SK-N-SH (cell line): ENCODE measurements at regions not wholly inside any gene's neighbourhood (a gene's known extent, or its start where the extent isn't known, plus 50 kb on each side); places are given as distances from the start of the nearest gene placed in this dataset.

Experiments used
- CTCF ChIA-PET: fragments of 300-600, 350-600 bp; formaldehyde crosslinking; extraction: SDS; loops from one replicate; lab custom pipeline; 2021; lab: Yijun Ruan, JAX
- POLR2A ChIA-PET: fragments of 350-600 bp; sonication (Branson Sonifier 250); formaldehyde crosslinking; extraction: SDS; loops from one replicate; lab custom pipeline; 2020; ENCODE audit warnings: antibody characterized with exemption, inconsistent platforms; lab: Yijun Ruan, JAX
- DNase-seq: peaks from one replicate; pipeline ENCODE4 v3.0.0; 2012
- H2AFZ ChIP-seq: fragments of 200-600 bp; sonication (generic); 2 replicates; pipeline ENCODE4 v1.8.1; 2016; ENCODE audit warnings: antibody characterized with exemption, mild to moderate bottlenecking, low read depth
- H3F3A ChIP-seq: fragments of 200-600 bp; sonication (generic); replicated peaks from 2 replicates; pipeline ENCODE3; 2016; ENCODE audit warnings: antibody characterized with exemption, mild to moderate bottlenecking; ENCODE audit not compliant: insufficient read depth
- H3K27ac ChIP-seq, 2 experiments: fragments of 200-500 bp in 1 of 2; fragments of 200-600 bp in 1 of 2; sonication (Bioruptor generic) in 1 of 2; sonication (generic), shearing (Covaris generic) in 1 of 2; 2 replicates each; pipeline versions ENCODE4 v1.5.1 to v1.6.1; 2014 to 2016; ENCODE audit warnings: low read depth in 2 of 2, inconsistent platforms in 1 of 2, low read length in 1 of 2, mild to moderate bottlenecking in 1 of 2, mixed read lengths in 1 of 2
- H3K27me3 ChIP-seq: fragments of 200-600 bp; sonication (generic), shearing (Covaris generic); 2 replicates; pipeline ENCODE4 v1.6.1; 2016; ENCODE audit warnings: mixed run types; ENCODE audit not compliant: insufficient read depth
- H3K36me3 ChIP-seq, 2 experiments: fragments of 200-500 bp in 1 of 2; fragments of 200-600 bp in 1 of 2; sonication (Bioruptor generic) in 1 of 2; sonication (generic) in 1 of 2; replicated peaks in 1 of 2; 2 replicates each; pipeline versions ENCODE3 to v1.5.1; 2014 to 2016; ENCODE audit warnings: low read length in 1 of 2, mild to moderate bottlenecking in 1 of 2; ENCODE audit not compliant: insufficient read depth in 2 of 2, control insufficient read depth in 1 of 2
- H3K4me1 ChIP-seq, 2 experiments: fragments of 200-500 bp in 1 of 2; fragments of 200-600 bp in 1 of 2; sonication (Bioruptor generic) in 1 of 2; sonication (generic), shearing (Covaris generic) in 1 of 2; 2 replicates each; pipeline versions ENCODE4 v1.5.1 to v1.6.1; 2014 to 2016; ENCODE audit warnings: low read depth in 1 of 2, low read length in 1 of 2, mixed run types in 1 of 2; ENCODE audit not compliant: insufficient read depth in 2 of 2, control insufficient read depth in 1 of 2
- H3K4me2 ChIP-seq: fragments of 200-600 bp; sonication (generic), shearing (Covaris generic); 2 replicates; pipeline ENCODE4 v1.6.1; 2017; ENCODE audit warnings: mixed run types
- H3K4me3 ChIP-seq, 2 experiments: fragments of 200-500 bp in 1 of 2; fragments of 200-600 bp in 1 of 2; sonication (Bioruptor generic) in 1 of 2; sonication (generic), shearing (Covaris generic) in 1 of 2; 2 replicates each; pipeline versions ENCODE4 v1.5.1 to v1.8.1; 2014 to 2016; ENCODE audit warnings: low read depth in 2 of 2, inconsistent platforms in 1 of 2, low read length in 1 of 2, mild to moderate bottlenecking in 1 of 2, mixed read lengths in 1 of 2, moderate library complexity in 1 of 2
- H3K79me2 ChIP-seq: fragments of 200-600 bp; sonication (generic); 2 replicates; pipeline ENCODE4 v1.8.1; 2017; ENCODE audit warnings: mild to moderate bottlenecking; ENCODE audit not compliant: insufficient read depth
- H3K9ac ChIP-seq: fragments of 200-600 bp; sonication (generic); 2 replicates; pipeline ENCODE4 v1.6.1; 2017; ENCODE audit warnings: mixed run types
- H3K9me2 ChIP-seq: fragments of 200-600 bp; sonication (generic); 2 replicates; pipeline ENCODE4 v1.6.1; 2017; ENCODE audit warnings: mixed run types
- H3K9me3 ChIP-seq: fragments of 200-600 bp; sonication (generic); 2 replicates; pipeline ENCODE4 v1.6.1; 2017; ENCODE audit warnings: mixed run types, mild to moderate bottlenecking, moderate library complexity
- H4K20me1 ChIP-seq: fragments of 200-600 bp; sonication (generic); 2 replicates; pipeline ENCODE4 v1.6.1; 2017; ENCODE audit warnings: mild to moderate bottlenecking, mixed run types; ENCODE audit not compliant: insufficient read depth
- CHD2 ChIP-seq: fragments of 150-350 bp; IDR thresholded peaks from 2 replicates; pipeline ENCODE4 v1.6.1; 2018; ENCODE audit warnings: low read length; ENCODE audit not compliant: partially characterized antibody
- EZH2phosphoT487 ChIP-seq: fragments of 200-600 bp; sonication (generic); IDR thresholded peaks from 2 replicates; pipeline ENCODE4 v1.6.1; 2017; ENCODE audit warnings: low read depth, mixed run types, mild to moderate bottlenecking, antibody characterized with exemption, moderate library complexity, borderline replicate concordance
- FOSL2 ChIP-seq: IDR thresholded peaks from 2 replicates; pipeline ENCODE4 v1.4.0; 2012; ENCODE audit warnings: low read depth, mild to moderate bottlenecking, moderate library complexity, borderline replicate concordance
- GABPA ChIP-seq: IDR thresholded peaks from 2 replicates; pipeline ENCODE4 v1.4.0; 2012; ENCODE audit warnings: low read depth, mild to moderate bottlenecking
- JUND ChIP-seq: IDR thresholded peaks from 2 replicates; pipeline ENCODE4 v1.4.0; 2012
- MEF2A ChIP-seq: IDR thresholded peaks from 2 replicates; pipeline ENCODE4 v1.4.0; 2012; ENCODE audit warnings: low read depth, borderline replicate concordance
- TAF1 ChIP-seq: IDR thresholded peaks from 2 replicates; pipeline ENCODE4 v1.6.1; 2012; ENCODE audit warnings: low read depth, mild to moderate bottlenecking, low read length, moderate library complexity, borderline replicate concordance
- TCF12 ChIP-seq: IDR thresholded peaks from 2 replicates; pipeline ENCODE4 v1.4.0; 2012
- TEAD4 ChIP-seq: IDR thresholded peaks from 2 replicates; pipeline ENCODE4 v1.4.0; 2012; ENCODE audit warnings: mild to moderate bottlenecking, borderline replicate concordance; ENCODE audit not compliant: insufficient read depth
- YY1 ChIP-seq: IDR thresholded peaks from 2 replicates; pipeline ENCODE4 v1.4.0; 2012; ENCODE audit warnings: low read depth, mild to moderate bottlenecking
- whole genome bisulfite sequencing: methylation state at CpG from one replicate; pipeline ENCODE4 v1.1.6; 2017; ENCODE audit warnings: low lambda C conversion rate; 5-methylcytosine and 5-hydroxymethylcytosine counted together
- TF ChIP-seq, protein P1 (sequence below): IDR thresholded peaks from 2 replicates; pipeline ENCODE4 v1.4.0; 2012; ENCODE audit warnings: low read depth, borderline replicate concordance
- TF ChIP-seq, protein P2 (sequence below): fragments of 150-350 bp; IDR thresholded peaks from 2 replicates; pipeline ENCODE4 v1.6.1; 2016; ENCODE audit warnings: mild to moderate bottlenecking, low read depth, low read length
- TF ChIP-seq, protein P3 (sequence below): IDR thresholded peaks from 2 replicates; pipeline ENCODE4; 2012

DNA sequence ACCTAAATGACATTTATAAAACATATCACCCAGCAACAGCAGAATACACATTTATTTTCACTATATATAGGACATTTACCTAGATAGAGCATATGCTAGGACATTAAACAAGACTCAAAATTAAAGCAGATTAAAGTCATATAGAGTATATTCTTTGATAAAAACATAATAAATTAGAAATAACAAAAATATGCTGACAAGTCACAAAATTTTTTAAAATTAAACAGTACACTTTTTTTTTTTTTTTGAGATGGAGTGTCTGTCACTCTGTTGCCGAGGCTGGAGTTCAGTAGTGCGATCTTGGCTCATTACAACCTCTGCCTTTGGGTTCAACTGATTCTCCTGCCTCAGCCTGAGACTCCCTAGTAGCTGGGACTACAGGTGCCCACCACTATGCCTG is 758.9 kb upstream of the NRXN1 start:
- H3K9me2 ChIP-seq, result no peaks in the 10 kb centered on the region
- ChIA-PET POLR2A (no interaction called here), CTCF (no interaction called here)
- H3K9ac ChIP-seq, result no peak overlapping the region
- TF ChIP-seq EZH2phosphoT487 (no peak), YY1 (no peak), TAF1 (no peak), MEF2A (no peak), GABPA (no peak), FOSL2 (no peak), CHD2 (no peak)
- TF ChIP-seq, protein P1, sequence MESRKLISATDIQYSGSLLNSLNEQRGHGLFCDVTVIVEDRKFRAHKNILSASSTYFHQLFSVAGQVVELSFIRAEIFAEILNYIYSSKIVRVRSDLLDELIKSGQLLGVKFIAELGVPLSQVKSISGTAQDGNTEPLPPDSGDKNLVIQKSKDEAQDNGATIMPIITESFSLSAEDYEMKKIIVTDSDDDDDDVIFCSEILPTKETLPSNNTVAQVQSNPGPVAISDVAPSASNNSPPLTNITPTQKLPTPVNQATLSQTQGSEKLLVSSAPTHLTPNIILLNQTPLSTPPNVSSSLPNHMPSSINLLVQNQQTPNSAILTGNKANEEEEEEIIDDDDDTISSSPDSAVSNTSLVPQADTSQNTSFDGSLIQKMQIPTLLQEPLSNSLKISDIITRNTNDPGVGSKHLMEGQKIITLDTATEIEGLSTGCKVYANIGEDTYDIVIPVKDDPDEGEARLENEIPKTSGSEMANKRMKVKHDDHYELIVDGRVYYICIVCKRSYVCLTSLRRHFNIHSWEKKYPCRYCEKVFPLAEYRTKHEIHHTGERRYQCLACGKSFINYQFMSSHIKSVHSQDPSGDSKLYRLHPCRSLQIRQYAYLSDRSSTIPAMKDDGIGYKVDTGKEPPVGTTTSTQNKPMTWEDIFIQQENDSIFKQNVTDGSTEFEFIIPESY, result no peak
- TF ChIP-seq, protein P2, sequence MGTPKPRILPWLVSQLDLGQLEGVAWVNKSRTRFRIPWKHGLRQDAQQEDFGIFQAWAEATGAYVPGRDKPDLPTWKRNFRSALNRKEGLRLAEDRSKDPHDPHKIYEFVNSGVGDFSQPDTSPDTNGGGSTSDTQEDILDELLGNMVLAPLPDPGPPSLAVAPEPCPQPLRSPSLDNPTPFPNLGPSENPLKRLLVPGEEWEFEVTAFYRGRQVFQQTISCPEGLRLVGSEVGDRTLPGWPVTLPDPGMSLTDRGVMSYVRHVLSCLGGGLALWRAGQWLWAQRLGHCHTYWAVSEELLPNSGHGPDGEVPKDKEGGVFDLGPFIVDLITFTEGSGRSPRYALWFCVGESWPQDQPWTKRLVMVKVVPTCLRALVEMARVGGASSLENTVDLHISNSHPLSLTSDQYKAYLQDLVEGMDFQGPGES, result no peak
- H3K27me3 ChIP-seq, result no peaks in the 10 kb centered on the region
- no peak overlapping the region for H3K4me3 ChIP-seq
- no peak overlapping the region for H3K27ac ChIP-seq
- H3K36me3 ChIP-seq, result no peaks in the 10 kb centered on the region
- H3F3A ChIP-seq, result no peaks in the 10 kb centered on the region
- no peak for DNase-seq
- H3K9me3 ChIP-seq, result no peaks in the 10 kb centered on the region; the same call in 1 of the 2 replicates
- H3K4me2 ChIP-seq, result no peak overlapping the region
- H3K79me2 ChIP-seq, result no peaks in the 10 kb centered on the region
- no peak overlapping the region for H2AFZ ChIP-seq
- WGBS, result 48% methylated on average over 2 of the region's 2 CpGs
- H4K20me1 ChIP-seq, result no peaks in the 10 kb centered on the region
- H3K4me1 ChIP-seq, result no peaks in the 10 kb centered on the region

DNA sequence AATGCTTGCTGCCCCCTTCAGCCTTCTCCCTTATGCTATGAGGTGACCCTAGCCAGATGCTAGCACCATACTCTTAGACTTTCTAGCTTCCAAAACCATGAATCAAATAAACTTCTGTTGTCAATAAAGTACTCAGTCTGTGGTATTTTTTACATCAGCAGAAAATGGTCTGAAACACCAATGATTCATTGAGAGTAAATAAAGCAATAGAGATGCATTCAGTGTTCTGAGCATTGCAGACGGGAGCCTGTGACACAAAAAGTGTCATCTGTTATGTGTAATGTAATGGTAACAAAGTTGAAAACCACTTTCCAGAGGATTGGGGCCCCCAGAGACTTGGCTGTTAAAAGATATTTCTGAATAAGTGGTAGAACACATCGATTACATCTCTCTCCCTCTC is 758.0 kb upstream of the NRXN1 start:
- ChIA-PET POLR2A (no interaction called here), CTCF (no interaction called here)
- no peaks in the 10 kb centered on the region for H3K9me2 ChIP-seq
- no peaks in the 10 kb centered on the region for H4K20me1 ChIP-seq
- H3K9me3 ChIP-seq, result no peaks in the 10 kb centered on the region; the same call in 1 of the 2 replicates
- H3F3A ChIP-seq, result no peaks in the 10 kb centered on the region
- TF ChIP-seq, protein P2, result no peak
- TF ChIP-seq TCF12 (no peak), YY1 (no peak), TEAD4 (no peak), JUND (no peak)
- TF ChIP-seq, protein P3, sequence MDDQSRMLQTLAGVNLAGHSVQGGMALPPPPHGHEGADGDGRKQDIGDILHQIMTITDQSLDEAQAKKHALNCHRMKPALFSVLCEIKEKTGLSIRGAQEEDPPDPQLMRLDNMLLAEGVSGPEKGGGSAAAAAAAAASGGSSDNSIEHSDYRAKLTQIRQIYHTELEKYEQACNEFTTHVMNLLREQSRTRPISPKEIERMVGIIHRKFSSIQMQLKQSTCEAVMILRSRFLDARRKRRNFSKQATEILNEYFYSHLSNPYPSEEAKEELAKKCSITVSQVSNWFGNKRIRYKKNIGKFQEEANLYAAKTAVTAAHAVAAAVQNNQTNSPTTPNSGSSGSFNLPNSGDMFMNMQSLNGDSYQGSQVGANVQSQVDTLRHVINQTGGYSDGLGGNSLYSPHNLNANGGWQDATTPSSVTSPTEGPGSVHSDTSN, result no peak
- H3K27ac ChIP-seq, result no peak overlapping the region
- H3K79me2 ChIP-seq, result no peaks in the 10 kb centered on the region
- no peak overlapping the region for H3K4me3 ChIP-seq
- no peaks in the 10 kb centered on the region for H3K36me3 ChIP-seq
- no peak overlapping the region for H3K4me2 ChIP-seq
- DNase-seq, result no peak
- H3K27me3 ChIP-seq, result no peaks in the 10 kb centered on the region
- H3K9ac ChIP-seq, result no peak overlapping the region
- WGBS, result 36% methylated on average over 2 of the region's 2 CpGs
- H3K4me1 ChIP-seq, result no peaks in the 10 kb centered on the region
- H2AFZ ChIP-seq, result no peak overlapping the region
